Suprapubic skin (tissue), 4 donors: ENCODE measurements at regions not wholly inside any gene's neighbourhood (a gene's known extent, or its start where the extent isn't known, plus 50 kb on each side); places are given as distances from the start of the nearest gene placed in this dataset.

Experiments used
- DNase-seq, 2 donors: peaks; one replicate each; pipeline ENCODE4 v3.0.0-alpha.2; 2019; ENCODE audit warnings: low spot score in 2 of 2
- H3K27ac ChIP-seq: fragments of 200-600 bp; sonication (generic); one replicate; pipeline ENCODE4 v1.5.1; 2019
- H3K27me3 ChIP-seq: fragments of 200-600 bp; sonication (generic); one replicate; pipeline ENCODE4 v1.5.1; 2019
- H3K36me3 ChIP-seq: fragments of 200-600 bp; sonication (generic); one replicate; pipeline ENCODE4 v1.5.1; 2019
- H3K4me1 ChIP-seq: fragments of 200-600 bp; sonication (generic); one replicate; pipeline ENCODE4 v1.5.1; 2019
- H3K4me3 ChIP-seq: fragments of 200-600 bp; sonication (generic); one replicate; pipeline ENCODE4 v1.5.1; 2019; ENCODE audit warnings: mild to moderate bottlenecking
- H3K9me3 ChIP-seq: fragments of 200-600 bp; sonication (generic); one replicate; pipeline ENCODE4 v1.5.1; 2019
- EP300 ChIP-seq: sonication (generic); formaldehyde crosslinking; IDR thresholded peaks from one replicate; pipeline ENCODE4 v1.6.1; 2017; ENCODE audit warnings: antibody characterized with exemption
- POLR2A ChIP-seq, 2 donors: fragments of 450-650 bp; IDR thresholded peaks; one replicate each; pipeline ENCODE4 v1.6.1; 2017; ENCODE audit warnings: antibody characterized with exemption in 2 of 2, mild to moderate bottlenecking in 2 of 2, moderate library complexity in 2 of 2
- POLR2AphosphoS5 ChIP-seq, 3 donors: sonication (generic); formaldehyde crosslinking; IDR thresholded peaks; one replicate each; pipeline ENCODE4 v1.6.1; 2017; ENCODE audit warnings: antibody characterized with exemption in 3 of 3
- WGBS: methylation state at CpG from one replicate; pipeline ENCODE4 v1.1.5; 2018; 5-methylcytosine and 5-hydroxymethylcytosine counted together
- TF ChIP-seq, protein P1 (sequence below), 2 donors: fragments of 200-600 bp in 1 of 2; fragments of 450-650 bp in 1 of 2; sonication (generic) in 1 of 2; IDR thresholded peaks; one replicate each; pipeline ENCODE4 v1.5.1; 2016 to 2019; ENCODE audit warnings: antibody characterized with exemption in 2 of 2, mild to moderate bottlenecking in 1 of 2, moderate library complexity in 1 of 2

DNA sequence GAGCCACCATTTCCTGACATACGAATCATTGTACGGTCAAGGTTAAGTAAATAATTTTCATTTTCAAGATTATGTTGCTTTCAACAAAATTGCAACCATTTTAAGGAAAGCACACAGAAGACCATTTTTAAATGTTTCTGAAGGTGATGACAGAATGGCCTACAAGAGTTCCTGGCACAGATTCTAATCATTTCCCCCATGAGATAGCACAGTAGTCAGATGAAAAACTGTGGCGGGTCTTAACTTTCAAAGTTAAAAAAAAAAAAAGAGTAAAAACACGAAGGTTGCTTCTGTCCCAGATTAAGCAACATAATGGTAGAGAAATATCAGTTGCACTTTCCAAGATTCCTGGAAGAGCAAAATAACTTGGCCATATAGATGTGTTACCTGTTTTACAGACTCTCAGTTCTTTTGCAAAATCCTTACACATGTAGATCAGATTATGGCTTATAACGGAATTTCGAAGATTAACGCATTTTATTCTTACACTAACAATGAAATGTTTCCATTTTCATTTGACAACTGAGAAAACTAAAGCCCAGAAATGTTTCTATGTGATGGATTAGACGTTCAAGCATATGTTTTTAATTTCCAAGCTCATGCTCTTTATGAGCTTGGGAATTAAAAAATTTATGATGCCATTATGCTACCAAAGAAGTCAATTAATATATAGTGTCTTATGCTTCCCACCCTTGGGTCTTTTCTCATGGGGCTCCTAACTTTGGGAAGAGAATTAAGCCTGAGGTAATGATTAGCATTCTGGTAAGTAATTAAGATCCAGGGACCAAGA, 335.1 kb upstream of the CLNK start:
- no peak overlapping the region for H3K27ac ChIP-seq
- H3K4me1 ChIP-seq: no peaks in the 10 kb centered on the region
- no peak overlapping the region for H3K4me3 ChIP-seq
- DNase-seq: no peak
- TF ChIP-seq EP300 (no peak), POLR2AphosphoS5 (IDR thresholded peaks at IDR 0.05) (no peak), POLR2A (IDR thresholded peaks at IDR 0.05) (no peak)
- TF ChIP-seq, protein P1, sequence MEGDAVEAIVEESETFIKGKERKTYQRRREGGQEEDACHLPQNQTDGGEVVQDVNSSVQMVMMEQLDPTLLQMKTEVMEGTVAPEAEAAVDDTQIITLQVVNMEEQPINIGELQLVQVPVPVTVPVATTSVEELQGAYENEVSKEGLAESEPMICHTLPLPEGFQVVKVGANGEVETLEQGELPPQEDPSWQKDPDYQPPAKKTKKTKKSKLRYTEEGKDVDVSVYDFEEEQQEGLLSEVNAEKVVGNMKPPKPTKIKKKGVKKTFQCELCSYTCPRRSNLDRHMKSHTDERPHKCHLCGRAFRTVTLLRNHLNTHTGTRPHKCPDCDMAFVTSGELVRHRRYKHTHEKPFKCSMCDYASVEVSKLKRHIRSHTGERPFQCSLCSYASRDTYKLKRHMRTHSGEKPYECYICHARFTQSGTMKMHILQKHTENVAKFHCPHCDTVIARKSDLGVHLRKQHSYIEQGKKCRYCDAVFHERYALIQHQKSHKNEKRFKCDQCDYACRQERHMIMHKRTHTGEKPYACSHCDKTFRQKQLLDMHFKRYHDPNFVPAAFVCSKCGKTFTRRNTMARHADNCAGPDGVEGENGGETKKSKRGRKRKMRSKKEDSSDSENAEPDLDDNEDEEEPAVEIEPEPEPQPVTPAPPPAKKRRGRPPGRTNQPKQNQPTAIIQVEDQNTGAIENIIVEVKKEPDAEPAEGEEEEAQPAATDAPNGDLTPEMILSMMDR (IDR thresholded peaks at IDR 0.05): no peak
- 57% methylated on average over 8 of the region's 8 CpGs for WGBS
- H3K9me3 ChIP-seq: no peaks in the 10 kb centered on the region
- no peaks in the 10 kb centered on the region for H3K27me3 ChIP-seq
- no peaks in the 10 kb centered on the region for H3K36me3 ChIP-seq

DNA sequence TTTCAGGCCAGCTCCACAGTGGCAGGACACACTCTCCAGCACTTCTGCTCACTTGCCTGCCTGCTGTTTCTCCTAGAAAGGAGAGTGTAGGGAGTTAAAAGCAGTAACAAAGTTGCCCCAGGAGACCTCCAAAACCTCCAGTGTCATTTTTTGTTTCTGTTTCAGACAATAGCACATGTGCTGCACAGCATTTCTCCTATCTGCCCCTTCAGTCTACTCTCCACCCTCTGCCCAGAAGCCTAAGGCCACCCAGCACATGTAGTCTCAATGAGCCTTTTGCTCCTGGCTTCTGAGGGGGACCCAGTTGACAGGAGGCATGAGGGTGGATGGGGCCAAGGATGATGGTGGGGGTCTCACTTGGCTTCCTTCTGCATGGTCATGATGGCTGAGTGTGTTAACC, 329.6 kb upstream of the CLNK start:
- H3K27ac ChIP-seq: no peak overlapping the region
- no peaks in the 10 kb centered on the region for H3K27me3 ChIP-seq
- H3K4me3 ChIP-seq: no peak overlapping the region
- TF ChIP-seq EP300: no peak
- TF ChIP-seq, protein P1 (IDR thresholded peaks at IDR 0.05): no peak
- no peak for DNase-seq
- no peaks in the 10 kb centered on the region for H3K4me1 ChIP-seq
- no peaks in the 10 kb centered on the region for H3K36me3 ChIP-seq
- H3K9me3 ChIP-seq: no peaks in the 10 kb centered on the region

DNA sequence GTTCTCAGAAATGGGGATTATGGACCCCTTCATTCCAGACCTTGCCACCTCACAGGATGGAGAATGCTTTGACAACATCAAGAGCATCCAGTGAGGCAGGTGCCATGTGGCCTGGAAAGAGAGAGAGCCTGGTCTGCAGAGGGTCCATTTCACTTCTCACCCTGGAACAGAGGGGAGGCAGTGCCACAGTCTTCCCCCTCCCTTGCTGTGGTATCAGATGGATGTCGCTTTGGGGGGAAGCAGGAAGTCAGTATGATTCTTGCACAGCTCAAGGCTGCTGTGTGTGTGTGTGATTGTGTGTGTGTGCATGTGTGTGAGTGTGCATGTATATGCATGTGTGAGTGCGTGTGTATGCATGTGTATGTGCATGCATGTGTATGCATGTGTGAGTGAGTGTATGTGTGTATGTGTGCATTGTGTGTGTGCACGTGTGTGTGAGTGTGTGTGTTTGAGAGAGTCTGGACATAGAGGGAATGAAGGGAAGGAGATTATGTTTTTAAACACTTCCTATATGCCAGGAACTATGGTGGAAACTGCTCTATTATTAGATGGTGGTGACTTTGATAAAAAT, 328.6 kb upstream of the CLNK start:
- Histone ChIP-seq H3K4me3 (no peak overlapping the region), H3K27ac (no peak overlapping the region), H3K36me3 (no peaks in the 10 kb centered on the region), H3K9me3 (no peaks in the 10 kb centered on the region), H3K27me3 (no peaks in the 10 kb centered on the region), H3K4me1 (no peaks in the 10 kb centered on the region)
- no peak for TF ChIP-seq POLR2A (IDR thresholded peaks at IDR 0.05)
- TF ChIP-seq, protein P1 (IDR thresholded peaks at IDR 0.05): no peak
- no peak for TF ChIP-seq EP300
- no peak for TF ChIP-seq POLR2AphosphoS5 (IDR thresholded peaks at IDR 0.05)
- WGBS: 75% methylated on average over 3 of the region's 3 CpGs
- no peak for DNase-seq

DNA sequence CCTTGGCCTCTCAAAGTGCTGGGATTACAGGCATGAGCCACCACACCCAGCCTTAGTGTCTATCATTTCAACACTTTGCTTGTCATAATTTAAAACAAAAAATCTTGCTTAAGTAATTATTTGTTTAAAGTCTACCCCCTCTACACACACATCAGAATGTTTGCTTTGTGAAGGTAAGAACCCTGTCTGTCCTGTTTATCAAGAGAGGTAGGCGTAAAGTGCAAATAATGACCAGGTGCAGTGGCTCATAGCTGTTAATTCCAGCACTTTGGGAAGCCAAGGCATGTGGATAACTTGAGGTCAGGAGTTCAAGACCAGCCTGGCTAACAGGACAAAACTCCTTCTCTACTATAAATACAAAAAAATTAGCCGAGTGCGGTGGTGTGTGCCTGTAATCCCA, 326.7 kb upstream of the CLNK start:
- Histone ChIP-seq H3K4me1 (no peaks in the 10 kb centered on the region), H3K27ac (no peak overlapping the region), H3K36me3 (no peaks in the 10 kb centered on the region), H3K4me3 (no peak overlapping the region), H3K27me3 (no peaks in the 10 kb centered on the region), H3K9me3 (no peaks in the 10 kb centered on the region)
- WGBS: 93% methylated on average over 3 of the region's 3 CpGs
- DNase-seq: no peak
- TF ChIP-seq POLR2AphosphoS5 (IDR thresholded peaks at IDR 0.05) (no peak), EP300 (no peak)

DNA sequence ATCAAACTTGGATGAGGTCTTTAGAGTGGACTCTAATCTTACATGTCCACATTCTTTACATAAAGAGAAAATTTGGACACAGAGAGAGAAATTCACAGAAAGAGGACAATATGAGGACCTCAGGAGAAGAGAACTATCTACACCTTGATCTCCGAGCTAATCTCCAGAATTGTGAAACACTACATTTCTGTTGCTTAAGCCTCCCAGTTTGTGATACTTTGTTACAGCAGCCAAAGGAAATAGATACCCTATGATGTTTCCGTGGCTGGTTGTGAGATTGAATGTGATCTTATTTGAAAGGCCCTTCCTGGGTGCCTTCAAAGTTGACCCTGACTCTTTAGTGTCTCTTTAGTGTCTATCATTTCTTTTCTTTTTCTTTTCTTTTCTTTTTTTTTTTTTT, 326.1 kb upstream of the CLNK start:
- no peak for DNase-seq
- 91% methylated on average over 2 of the region's 2 CpGs for WGBS
- TF ChIP-seq, protein P1 (IDR thresholded peaks at IDR 0.05): no peak
- TF ChIP-seq POLR2AphosphoS5 (IDR thresholded peaks at IDR 0.05) (no peak), POLR2A (IDR thresholded peaks at IDR 0.05) (no peak), EP300 (no peak)
- no peaks in the 10 kb centered on the region for H3K9me3 ChIP-seq
- no peaks in the 10 kb centered on the region for H3K36me3 ChIP-seq
- H3K27me3 ChIP-seq: no peaks in the 10 kb centered on the region
- H3K27ac ChIP-seq: no peak overlapping the region
- no peaks in the 10 kb centered on the region for H3K4me1 ChIP-seq
- no peak overlapping the region for H3K4me3 ChIP-seq
